Mesenchymal stem cell (in vitro differentiated cells and primary cell): ENCODE measurements at regions not wholly inside any gene's neighbourhood (a gene's known extent, or its start where the extent isn't known, plus 50 kb on each side); places are given as distances from the start of the nearest gene placed in this dataset.

Experiments
- DNase-seq: peaks from one replicate; pipeline ENCODE4 v3.0.0-alpha.2; 2013
- H2AFZ ChIP-seq: one replicate; pipeline ENCODE4 v1.6.1; 2013; ENCODE audit warnings: low read depth, mild to moderate bottlenecking, control low read depth, inconsistent platforms, low read length, moderate library complexity
- H2AK5ac ChIP-seq: 2 replicates; pipeline ENCODE4 v1.6.1; 2013; ENCODE audit warnings: low read length, moderate library complexity, mild to moderate bottlenecking, inconsistent platforms; ENCODE audit not compliant: severe bottlenecking
- H2BK120ac ChIP-seq: one replicate; pipeline ENCODE4 v1.6.1; 2013; ENCODE audit warnings: low read depth, mild to moderate bottlenecking, inconsistent platforms, low read length, moderate library complexity
- H2BK12ac ChIP-seq, 2 experiments: one replicate each; pipeline ENCODE4 v1.6.1; 2013; ENCODE audit warnings: inconsistent platforms in 2 of 2, low read length in 2 of 2, mild to moderate bottlenecking in 2 of 2, moderate library complexity in 2 of 2, control low read depth in 1 of 2
- H2BK15ac ChIP-seq: one replicate; pipeline ENCODE4 v1.6.1; 2013; ENCODE audit warnings: mild to moderate bottlenecking, low read depth, inconsistent platforms; ENCODE audit not compliant: poor library complexity, severe bottlenecking
- H2BK5ac ChIP-seq: 2 replicates; pipeline ENCODE4 v1.6.1; 2013; ENCODE audit warnings: low read depth, mild to moderate bottlenecking, low read length, control low read depth, inconsistent platforms; ENCODE audit not compliant: poor library complexity, severe bottlenecking
- H3K14ac ChIP-seq, 2 experiments: one replicate each; pipeline ENCODE4 v1.6.1; 2013; ENCODE audit warnings: inconsistent platforms in 2 of 2, low read length in 2 of 2, control low read depth in 1 of 2, mild to moderate bottlenecking in 1 of 2, moderate library complexity in 1 of 2
- H3K18ac ChIP-seq, 2 experiments: one replicate each; pipeline ENCODE4 v1.6.1; 2013; ENCODE audit warnings: inconsistent platforms in 2 of 2, low read length in 2 of 2, control low read depth in 1 of 2, low read depth in 1 of 2, mild to moderate bottlenecking in 1 of 2
- H3K23ac ChIP-seq, 2 experiments: one replicate each; pipeline ENCODE4 v1.6.1; 2013; ENCODE audit warnings: inconsistent platforms in 2 of 2, low read length in 2 of 2, mild to moderate bottlenecking in 2 of 2, moderate library complexity in 2 of 2, control low read depth in 1 of 2
- H3K27ac ChIP-seq: 2 replicates; pipeline ENCODE4 v1.5.1; 2013; ENCODE audit warnings: mild to moderate bottlenecking, moderate library complexity, low read length, control low read depth, inconsistent platforms; ENCODE audit not compliant: poor library complexity, severe bottlenecking
- H3K27me3 ChIP-seq, 2 experiments: 2 replicates each; pipeline versions ENCODE4 v1.6.1 to v1.7.0; 2013; ENCODE audit warnings: low read length in 2 of 2, mild to moderate bottlenecking in 2 of 2, moderate library complexity in 2 of 2, control low read depth in 1 of 2, inconsistent platforms in 1 of 2; ENCODE audit not compliant: control insufficient read depth in 1 of 2, insufficient read depth in 1 of 2
- H3K36me3 ChIP-seq, 2 experiments: 2 replicates each; pipeline versions ENCODE4 v1.6.1 to v1.7.0; 2013; ENCODE audit warnings: low read length in 2 of 2, control low read depth in 1 of 2, inconsistent platforms in 1 of 2, low read depth in 1 of 2, mild to moderate bottlenecking in 1 of 2; ENCODE audit not compliant: insufficient read depth in 2 of 2, control insufficient read depth in 1 of 2
- H3K4ac ChIP-seq, 2 experiments: one replicate each; pipeline ENCODE4 v1.6.1; 2013; ENCODE audit warnings: inconsistent platforms in 2 of 2, low read length in 2 of 2, mild to moderate bottlenecking in 2 of 2, moderate library complexity in 2 of 2, control low read depth in 1 of 2, low read depth in 1 of 2
- H3K4me1 ChIP-seq: 2 replicates; pipeline ENCODE4 v1.6.1; 2013; ENCODE audit warnings: low read depth, low read length, control low read depth; ENCODE audit not compliant: control insufficient read depth, insufficient read depth
- H3K4me2 ChIP-seq: 2 replicates; pipeline ENCODE4 v1.6.1; 2013; ENCODE audit warnings: low read length, mild to moderate bottlenecking, inconsistent platforms; ENCODE audit not compliant: poor library complexity, severe bottlenecking
- H3K4me3 ChIP-seq, 2 experiments: 2 replicates each; pipeline versions ENCODE4 v1.5.1 to v1.7.0; 2013; ENCODE audit warnings: low read length in 2 of 2, mild to moderate bottlenecking in 2 of 2, control low read depth in 1 of 2, low read depth in 1 of 2; ENCODE audit not compliant: insufficient read depth in 1 of 2
- H3K79me1 ChIP-seq: replicated peaks from 2 replicates; pipeline ENCODE4 v1.6.1; 2013; ENCODE audit warnings: mild to moderate bottlenecking, control low read depth, low read length, inconsistent platforms; ENCODE audit not compliant: poor library complexity, severe bottlenecking
- H3K9ac ChIP-seq: 2 replicates; pipeline ENCODE4 v1.7.0; 2013; ENCODE audit warnings: mild to moderate bottlenecking, low read length, moderate library complexity
- H3K9me3 ChIP-seq: 2 replicates; pipeline ENCODE4 v1.7.0; 2013; ENCODE audit warnings: mild to moderate bottlenecking, low read length; ENCODE audit not compliant: control insufficient read depth
- H4K8ac ChIP-seq: one replicate; pipeline ENCODE4 v1.6.1; 2013; ENCODE audit warnings: inconsistent platforms, mild to moderate bottlenecking, low read length, moderate library complexity
- H4K91ac ChIP-seq: one replicate; pipeline ENCODE4 v1.6.1; 2013; ENCODE audit warnings: mild to moderate bottlenecking, low read length, inconsistent platforms
- WGBS: methylation state at CpG from one replicate; pipeline ENCODE4 v1.1.7; 2013; ENCODE audit warnings: mixed read lengths; 5-methylcytosine and 5-hydroxymethylcytosine counted together

DNA sequence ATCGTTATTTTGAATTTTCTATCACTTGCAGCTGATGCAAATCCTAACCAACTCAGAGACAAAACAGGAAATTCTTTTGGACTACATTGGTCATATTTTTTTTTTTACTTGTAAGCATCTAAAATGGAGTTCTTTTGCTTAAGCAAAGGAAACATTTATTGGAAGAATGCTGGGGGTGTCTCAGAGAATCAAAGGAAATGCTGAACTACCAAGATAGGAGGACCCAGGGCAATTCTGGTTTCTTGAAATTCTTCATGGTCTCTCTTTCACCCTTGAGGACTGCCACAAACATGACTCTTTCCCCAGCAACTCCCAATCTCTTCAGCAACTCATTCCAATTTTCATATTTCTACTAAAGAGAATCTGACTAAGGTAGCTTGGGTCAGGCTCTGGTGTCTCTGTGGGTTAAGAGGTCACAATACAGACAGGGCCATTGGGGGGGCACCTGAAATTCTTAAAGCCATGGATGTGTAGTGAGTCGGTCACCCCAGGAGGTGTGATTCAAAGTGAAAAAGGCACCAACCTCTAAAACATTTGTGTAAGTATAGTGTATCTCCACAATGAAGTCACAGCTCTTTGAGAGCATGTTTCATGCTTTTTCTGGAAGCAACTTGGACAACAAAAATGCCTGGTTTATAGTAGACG is 171.1 kb upstream of the FGGY start:
- Histone ChIP-seq H2BK15ac (no peak overlapping the region), H3K23ac (no peak overlapping the region), H3K27me3 (no peaks in the 10 kb centered on the region), H2BK12ac (no peak overlapping the region), H3K18ac (no peak overlapping the region), H4K91ac (no peak overlapping the region), H3K27ac (no peak overlapping the region), H3K4ac (no peak overlapping the region), H3K4me3 (no peak overlapping the region), H2AFZ (no peak overlapping the region), H4K8ac (no peak overlapping the region), H2BK120ac (no peak overlapping the region), H3K79me1 (no peaks in the 10 kb centered on the region), H2AK5ac (peak overlapping the region; percentile 85), H3K4me2 (no peak overlapping the region), H3K9ac (peak overlapping the region; percentile 31), H3K14ac (no peak overlapping the region), H3K36me3 (no peaks in the 10 kb centered on the region), H2BK5ac (no peak overlapping the region), H3K9me3 (no peaks in the 10 kb centered on the region), H3K4me1 (peaks cover 4% of the 10 kb centered on the region)
- 90% methylated on average over 2 of the region's 3 CpGs for WGBS
- DNase-seq: no peak

DNA sequence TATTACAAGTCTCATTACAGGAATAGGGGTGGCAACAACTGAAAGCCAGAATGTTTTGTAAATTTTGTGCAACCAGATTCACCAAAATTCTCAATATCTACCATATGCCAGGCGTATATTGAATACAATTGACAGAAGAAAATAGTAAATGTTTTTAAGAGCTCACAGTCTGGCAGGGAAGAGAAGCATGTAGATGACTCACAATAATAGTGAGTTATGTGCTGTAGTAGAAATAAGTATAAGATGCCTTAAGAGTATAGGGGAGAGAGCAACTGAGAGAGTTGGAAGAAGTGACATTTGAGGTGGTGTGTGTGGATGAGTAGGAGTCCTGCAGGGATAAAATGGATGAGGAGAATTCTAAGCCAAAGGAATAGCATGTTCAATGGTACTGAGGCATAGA is 170.5 kb upstream of the FGGY start:
- H3K4me1 ChIP-seq: peaks cover 4% of the 10 kb centered on the region
- H2BK12ac ChIP-seq: no peak overlapping the region
- H3K36me3 ChIP-seq: no peaks in the 10 kb centered on the region
- DNase-seq: no peak
- 100% methylated on average over 1 of the region's 1 CpG for WGBS
- H2AK5ac ChIP-seq: peak overlapping the region; percentile 63
- H3K4me3 ChIP-seq: no peak overlapping the region
- H2BK5ac ChIP-seq: no peak overlapping the region
- no peak overlapping the region for H3K4ac ChIP-seq
- no peak overlapping the region for H3K4me2 ChIP-seq
- H3K9ac ChIP-seq: peak overlapping the region; percentile 31
- H3K23ac ChIP-seq: no peak overlapping the region
- no peak overlapping the region for H2BK15ac ChIP-seq
- no peaks in the 10 kb centered on the region for H3K9me3 ChIP-seq
- no peak overlapping the region for H3K18ac ChIP-seq
- H3K79me1 ChIP-seq: no peaks in the 10 kb centered on the region
- no peak overlapping the region for H4K8ac ChIP-seq
- no peak overlapping the region for H2BK120ac ChIP-seq
- H2AFZ ChIP-seq: no peak overlapping the region
- no peak overlapping the region for H3K14ac ChIP-seq
- no peak overlapping the region for H3K27ac ChIP-seq
- no peaks in the 10 kb centered on the region for H3K27me3 ChIP-seq
- no peak overlapping the region for H4K91ac ChIP-seq

DNA sequence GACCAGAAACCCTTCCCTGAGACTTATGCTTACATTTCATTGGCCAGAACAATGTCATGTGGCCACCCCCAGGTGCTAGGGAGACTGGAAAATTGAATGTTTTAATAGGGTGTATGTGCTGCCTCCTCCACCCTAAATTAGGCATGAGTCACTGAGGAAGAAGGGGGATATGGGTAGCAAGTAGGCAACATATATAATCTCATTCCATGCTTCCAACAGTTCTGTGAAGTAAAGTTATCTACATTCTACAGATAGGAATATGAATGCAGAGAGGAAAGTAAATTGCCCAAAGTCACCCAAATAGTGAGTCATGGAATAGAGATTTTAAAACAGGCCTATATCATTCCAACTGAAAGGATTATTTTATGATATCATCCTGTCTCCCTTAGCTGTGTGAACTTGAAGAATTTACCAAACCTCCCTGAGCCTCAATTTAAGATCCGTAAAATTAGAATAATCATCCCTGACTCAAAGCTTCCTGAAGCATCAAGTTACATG is 168.6 kb upstream of the FGGY start:
- H2BK12ac ChIP-seq: no peak overlapping the region
- H3K27me3 ChIP-seq: no peaks in the 10 kb centered on the region
- no peak overlapping the region for H2BK120ac ChIP-seq
- peak overlapping the region; percentile 38 for H4K8ac ChIP-seq
- H3K4me2 ChIP-seq: no peak overlapping the region
- H3K9ac ChIP-seq: no peak overlapping the region
- H4K91ac ChIP-seq: no peak overlapping the region
- no peak overlapping the region for H3K23ac ChIP-seq
- H3K18ac ChIP-seq: no peak overlapping the region
- 60% methylated on average over 1 of the region's 1 CpG for WGBS
- H2BK5ac ChIP-seq: peak overlapping the region; percentile 85
- H2BK15ac ChIP-seq: no peak overlapping the region
- H2AFZ ChIP-seq: no peak overlapping the region
- no peak for DNase-seq
- H2AK5ac ChIP-seq: peak overlapping the region; percentile 96
- peak overlapping the region; percentile 76 for H3K27ac ChIP-seq
- no peak overlapping the region for H3K4ac ChIP-seq
- no peaks in the 10 kb centered on the region for H3K79me1 ChIP-seq
- H3K4me3 ChIP-seq: no peak overlapping the region
- H3K9me3 ChIP-seq: no peaks in the 10 kb centered on the region
- H3K4me1 ChIP-seq: peaks cover 4% of the 10 kb centered on the region
- no peak overlapping the region for H3K14ac ChIP-seq
- no peaks in the 10 kb centered on the region for H3K36me3 ChIP-seq

DNA sequence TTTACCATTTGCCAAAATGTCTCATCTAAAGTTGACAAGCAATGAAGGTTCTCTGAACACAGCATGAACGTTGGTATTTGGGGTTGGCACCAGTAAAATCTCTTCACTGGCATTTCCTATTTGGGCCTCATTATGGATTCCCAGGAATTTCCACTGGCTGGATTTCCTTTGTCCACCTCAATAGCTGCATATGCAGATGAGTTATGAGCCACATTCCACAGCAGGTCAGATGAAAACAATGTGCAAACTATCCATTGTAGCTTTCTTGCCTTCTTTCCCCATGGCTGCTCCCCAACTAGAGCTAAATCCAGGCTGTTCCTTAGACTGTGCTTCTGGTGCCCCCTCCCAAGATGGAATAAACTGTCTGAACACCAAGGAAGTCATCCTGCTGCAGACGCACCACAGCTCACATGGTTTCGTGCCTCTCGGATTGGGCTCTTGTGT is 168.1 kb upstream of the FGGY start:
- Histone ChIP-seq H2BK120ac (no peak overlapping the region), H3K4me3 (no peak overlapping the region), H4K91ac (no peak overlapping the region), H3K36me3 (no peaks in the 10 kb centered on the region), H4K8ac (no peak overlapping the region), H2BK15ac (no peak overlapping the region), H2BK12ac (no peak overlapping the region), H3K79me1 (no peaks in the 10 kb centered on the region), H3K27ac (peak overlapping the region; percentile 76), H3K4me2 (no peak overlapping the region), H3K23ac (no peak overlapping the region), H2AFZ (no peak overlapping the region), H2AK5ac (peak overlapping the region; percentile 2), H3K27me3 (no peaks in the 10 kb centered on the region), H3K4ac (no peak overlapping the region), H3K4me1 (peaks cover 4% of the 10 kb centered on the region), H3K18ac (peak overlapping the region in 1 of 2 experiments; percentile 6), H3K9ac (peak overlapping the region; percentile 29), H2BK5ac (no peak overlapping the region), H3K9me3 (no peaks in the 10 kb centered on the region), H3K14ac (peak overlapping the region in 1 of 2 experiments; percentile 2)
- DNase-seq: no peak
- 75% methylated on average over 4 of the region's 4 CpGs for WGBS
